HG02885 (cell line): ENCODE measurements at regions not wholly inside any gene's neighbourhood (a gene's known extent, or its start where the extent isn't known, plus 50 kb on each side); places are given as distances from the start of the nearest gene placed in this dataset.
"Not testable (repeated sequence)": the region's sequence is repeated elsewhere in the genome, so short reads cannot be mapped to it uniquely, and the experiment has no call there.

Source experiments
- ATAC-seq: cut with Tn5 transposase; IDR thresholded peaks from one replicate; pipeline ENCODE4 v1.9.1; 2021; ENCODE audit warnings: mild to moderate bottlenecking; ENCODE audit not compliant: unreplicated experiment, poor library complexity

- not testable (repeated sequence) for ATAC-seq
Measured at GRCh38 chr7:76971201-76971600, 61.0 kb downstream of the SPDYE17 start.

GRCh38 chr7:76969892-76970291, 62.3 kb downstream of the SPDYE17 start:
- not testable (repeated sequence) for ATAC-seq

- ATAC-seq, result not testable (repeated sequence)
Measured at GRCh38 chr7:76965731-76966548, 66.2 kb downstream of the SPDYE17 start.

- ATAC-seq, result not testable (repeated sequence)
Measured at GRCh38 chr7:76964050-76964449, 68.1 kb downstream of the SPDYE17 start.

GRCh38 chr7:76963061-76963460, 69.1 kb downstream of the SPDYE17 start:
- ATAC-seq, result not testable (repeated sequence)

GRCh38 chr7:76960400-76960986, 71.7 kb downstream of the SPDYE17 start:
- peak; percentile 20 for ATAC-seq

GRCh38 chr7:76959573-76960399, 72.4 kb downstream of the SPDYE17 start:
- ATAC-seq, result peak; percentile 98

- not testable (repeated sequence) for ATAC-seq
Measured at GRCh38 chr7:76956531-76956930, 75.6 kb downstream of the SPDYE17 start.

GRCh38 chr7:76955124-76955523, 77.0 kb downstream of the SPDYE17 start:
- not testable (repeated sequence) for ATAC-seq

- peak; percentile 72 for ATAC-seq
Measured at GRCh38 chr7:76944603-76945002, 87.6 kb downstream of the SPDYE17 start.

GRCh38 chr7:76941809-76942765, 90.1 kb downstream of the SPDYE17 start:
- peak; percentile 60 for ATAC-seq

GRCh38 chr7:76937781-76938180, 94.4 kb downstream of the SPDYE17 start:
- ATAC-seq, result not testable (repeated sequence)

- not testable (repeated sequence) for ATAC-seq
Measured at GRCh38 chr7:76937330-76937729, 94.8 kb downstream of the SPDYE17 start.

GRCh38 chr7:76936346-76936745, 95.8 kb downstream of the SPDYE17 start:
- ATAC-seq, result peak; percentile 60

- ATAC-seq, result not testable (repeated sequence)
Measured at GRCh38 chr7:76934711-76935110, 97.5 kb downstream of the SPDYE17 start.

- ATAC-seq, result peak; percentile 74
Measured at GRCh38 chr7:76932957-76933356, 99.2 kb downstream of the SPDYE17 start.

GRCh38 chr7:76931441-76931840, 100.7 kb downstream of the SPDYE17 start:
- not testable (repeated sequence) for ATAC-seq

GRCh38 chr7:76930416-76930815, 101.7 kb downstream of the SPDYE17 start:
- ATAC-seq, result not testable (repeated sequence)

GRCh38 chr7:76928751-76929150, 103.4 kb downstream of the SPDYE17 start:
- ATAC-seq, result not testable (repeated sequence)
